ENCODE measurements at regions not wholly inside any gene's neighbourhood (a gene's known extent, or its start where the extent isn't known, plus 50 kb on each side); places are given as distances from the start of the nearest gene placed in this dataset.

GRCh38 chr11:127451861-127452260, 451.3 kb upstream of the KIRREL3 start:
- no peak for TF ChIP-seq EZH2phosphoT487 (IDR thresholded peaks at IDR 0.05; ENCODE audit: borderline replicate concordance, low read depth, low read length)
- TF ChIP-seq CTCF (conservative IDR thresholded peaks at IDR 0.05; ENCODE audit: low read length) = no peak
